Esophagus muscularis mucosa (tissue), 4 donors: ENCODE measurements at regions not wholly inside any gene's neighbourhood (a gene's known extent, or its start where the extent isn't known, plus 50 kb on each side); places are given as distances from the start of the nearest gene placed in this dataset.

Source experiments
- DNase-seq: peaks from one replicate; pipeline ENCODE4 v3.0.0-alpha.2; 2017; ENCODE audit errors: extremely low spot score
- H3K27ac ChIP-seq, 4 donors: fragments of 200-600 bp; sonication (generic); replicated peaks in 1 of 4; 1 replicate in 3 of 4; 2 replicates in 1 of 4; pipeline ENCODE4 v1.5.1; 2016 to 2019; ENCODE audit warnings: mild to moderate bottlenecking in 1 of 4
- H3K27me3 ChIP-seq, 4 donors: fragments of 200-600 bp; sonication (generic); one replicate each; pipeline versions ENCODE4 v1.5.1 to v1.6.0; 2016 to 2019
- H3K36me3 ChIP-seq, 4 donors: fragments of 200-600 bp; sonication (generic); one replicate each; pipeline ENCODE4 v1.5.1; 2016 to 2019
- H3K4me1 ChIP-seq, 4 donors: fragments of 200-600 bp; sonication (generic); one replicate each; pipeline ENCODE4 v1.5.1; 2016 to 2019
- H3K4me3 ChIP-seq, 4 donors: fragments of 200-600 bp; sonication (generic); 1 replicate in 2 of 4; 2 replicates in 2 of 4; pipeline ENCODE4 v1.5.1; 2016 to 2019; ENCODE audit warnings: mild to moderate bottlenecking in 4 of 4, moderate library complexity in 1 of 4
- H3K9me3 ChIP-seq, 4 donors: fragments of 200-600 bp; sonication (generic); 1 replicate in 3 of 4; 2 replicates in 1 of 4; pipeline ENCODE4 v1.5.1; 2016 to 2019
- CTCF ChIP-seq, 3 experiments: fragments of 200-600 bp in 2 of 3; fragments of 450-650 bp in 1 of 3; sonication (generic) in 2 of 3; IDR thresholded peaks; one replicate each; pipeline ENCODE4 v1.5.1; 2017 to 2019; ENCODE audit warnings: antibody characterized with exemption in 3 of 3, mild to moderate bottlenecking in 2 of 3, moderate library complexity in 1 of 3
- EP300 ChIP-seq: sonication (generic); formaldehyde crosslinking; IDR thresholded peaks from one replicate; pipeline ENCODE4 v1.6.1; 2017; ENCODE audit warnings: antibody characterized with exemption
- POLR2A ChIP-seq: fragments of 450-650 bp; IDR thresholded peaks from one replicate; pipeline ENCODE4 v1.6.1; 2017; ENCODE audit warnings: antibody characterized with exemption, moderate library complexity, mild to moderate bottlenecking, low read depth
- POLR2AphosphoS5 ChIP-seq, 2 donors: sonication (generic); formaldehyde crosslinking; IDR thresholded peaks; one replicate each; pipeline ENCODE4 v1.6.1; 2017; ENCODE audit warnings: antibody characterized with exemption in 2 of 2
- WGBS: methylation state at CpG from one replicate; pipeline ENCODE4 v1.1.5; 2018; 5-methylcytosine and 5-hydroxymethylcytosine counted together
- intact Hi-C: fragments of 100-400 bp; cut with DNase I; formaldehyde crosslinking; loops from one replicate; pipeline ENCODE4 v1.15.1; 2023

- WGBS, result 79% methylated on average over 5 of the region's 5 CpGs
- H3K27ac ChIP-seq, result no peak overlapping the region
- no peaks in the 10 kb centered on the region for H3K9me3 ChIP-seq
- H3K27me3 ChIP-seq, result peaks cover 0 to 30% (median 0%) of the 10 kb centered on the region in 4 donors
- intact Hi-C loops, result no loop called here
- no peak for DNase-seq
- H3K4me1 ChIP-seq, result no peaks in the 10 kb centered on the region
- TF ChIP-seq EP300 (no peak), POLR2A (no peak), CTCF (IDR thresholded peaks at IDR 0.05) (no peak), POLR2AphosphoS5 (IDR thresholded peaks at IDR 0.05) (no peak)
- no peaks in the 10 kb centered on the region for H3K36me3 ChIP-seq
- no peak overlapping the region for H3K4me3 ChIP-seq
These were observed 59.7 kb upstream of the SALL3 start for GRCh38 chr18:78919956-78920355.

DNA sequence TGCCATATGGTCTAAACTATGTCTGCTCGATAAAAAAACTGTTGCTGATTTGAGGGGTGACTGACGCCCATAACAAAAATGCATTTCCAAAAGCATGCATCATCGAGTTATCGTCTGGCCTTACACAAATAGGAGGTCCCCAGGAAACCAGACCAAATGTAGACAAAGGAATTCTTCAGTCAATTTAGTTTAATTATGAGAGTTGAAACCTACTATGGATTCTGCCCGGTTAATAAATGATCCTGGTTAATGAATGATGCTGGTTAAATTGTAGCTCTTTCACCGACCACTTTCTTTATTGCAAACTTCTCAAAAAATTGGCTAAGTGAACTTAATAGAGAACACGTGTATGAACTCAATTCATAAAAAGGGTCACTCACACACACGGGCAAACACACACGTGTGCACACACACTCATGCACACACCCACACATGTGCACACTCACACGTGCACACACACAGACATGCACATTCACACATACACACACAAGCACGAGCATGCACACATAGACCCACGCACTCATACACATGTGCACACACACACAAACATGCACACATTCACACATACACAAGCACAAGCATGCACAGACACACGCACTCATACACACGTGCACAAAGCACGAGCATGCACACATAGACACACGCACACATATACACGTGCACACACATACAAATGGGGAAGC is 59.0 kb upstream of the SALL3 start:
- 78% methylated on average over 17 of the region's 17 CpGs for WGBS
- no peak overlapping the region for H3K27ac ChIP-seq
- DNase-seq, result no peak
- H3K4me3 ChIP-seq, result no peak overlapping the region
- no peaks in the 10 kb centered on the region for H3K4me1 ChIP-seq
- H3K27me3 ChIP-seq, result peaks cover 0 to 24% (median 0%) of the 10 kb centered on the region in 4 donors
- no peak for TF ChIP-seq POLR2AphosphoS5 (IDR thresholded peaks at IDR 0.05)
- no peaks in the 10 kb centered on the region for H3K36me3 ChIP-seq
- peaks cover 0 to 1% (median 0%) of the 10 kb centered on the region in 4 donors for H3K9me3 ChIP-seq
- intact Hi-C loops, result no loop called here

GRCh38 chr18:78922856-78923255 is 56.8 kb upstream of the SALL3 start:
- intact Hi-C loops, result no loop called here

GRCh38 chr18:78924301-78924700 is 55.3 kb upstream of the SALL3 start:
- no peak overlapping the region for H3K27ac ChIP-seq
- no peak for TF ChIP-seq POLR2A
- no peak for TF ChIP-seq POLR2AphosphoS5 (IDR thresholded peaks at IDR 0.05)
- no peak for TF ChIP-seq CTCF (IDR thresholded peaks at IDR 0.05)
- TF ChIP-seq EP300, result no peak
- H3K9me3 ChIP-seq, result peaks cover 0 to 6% (median 0%) of the 10 kb centered on the region in 4 donors
- intact Hi-C loops, result no loop called here
- H3K27me3 ChIP-seq, result peaks cover 0 to 35% (median 0%) of the 10 kb centered on the region in 4 donors
- H3K4me3 ChIP-seq, result no peak overlapping the region
- 87% methylated on average over 14 of the region's 14 CpGs for WGBS
- no peaks in the 10 kb centered on the region for H3K4me1 ChIP-seq
- no peak for DNase-seq
- no peaks in the 10 kb centered on the region for H3K36me3 ChIP-seq

More at GRCh38 chr18:78922856-78923255, 56.8 kb upstream of the SALL3 start:
- Histone ChIP-seq H3K4me1 (no peaks in the 10 kb centered on the region), H3K27ac (no peak overlapping the region), H3K27me3 (peaks cover 0 to 28% (median 0%) of the 10 kb centered on the region in 4 donors), H3K36me3 (no peaks in the 10 kb centered on the region), H3K9me3 (peaks cover 0 to 6% (median 0%) of the 10 kb centered on the region in 4 donors), H3K4me3 (no peak overlapping the region)
- WGBS, result 87% methylated on average over 18 of the region's 18 CpGs
- DNase-seq, result no peak
- TF ChIP-seq POLR2A (no peak), CTCF (IDR thresholded peaks at IDR 0.05) (no peak), EP300 (no peak), POLR2AphosphoS5 (IDR thresholded peaks at IDR 0.05) (no peak)

GRCh38 chr18:78924786-78925540 is 54.7 kb upstream of the SALL3 start:
- no peak for DNase-seq
- Histone ChIP-seq H3K4me1 (no peaks in the 10 kb centered on the region), H3K36me3 (no peaks in the 10 kb centered on the region), H3K4me3 (no peak overlapping the region), H3K9me3 (peaks cover 0 to 6% (median 0%) of the 10 kb centered on the region in 4 donors), H3K27me3 (peaks cover 0 to 38% (median 0%) of the 10 kb centered on the region in 4 donors), H3K27ac (no peak overlapping the region)
- intact Hi-C loops, result no loop called here
- TF ChIP-seq POLR2A (no peak), EP300 (no peak), CTCF (IDR thresholded peaks at IDR 0.05) (no peak), POLR2AphosphoS5 (IDR thresholded peaks at IDR 0.05) (no peak)
- WGBS, result 91% methylated on average over 33 of the region's 43 CpGs
